ENCODE measurements at regions not wholly inside any gene's neighbourhood (a gene's known extent, or its start where the extent isn't known, plus 50 kb on each side); places are given as distances from the start of the nearest gene placed in this dataset.
"Not testable (repeated sequence)": the region's sequence is repeated elsewhere in the genome, so short reads cannot be mapped to it uniquely, and the experiment has no call there.

DNA sequence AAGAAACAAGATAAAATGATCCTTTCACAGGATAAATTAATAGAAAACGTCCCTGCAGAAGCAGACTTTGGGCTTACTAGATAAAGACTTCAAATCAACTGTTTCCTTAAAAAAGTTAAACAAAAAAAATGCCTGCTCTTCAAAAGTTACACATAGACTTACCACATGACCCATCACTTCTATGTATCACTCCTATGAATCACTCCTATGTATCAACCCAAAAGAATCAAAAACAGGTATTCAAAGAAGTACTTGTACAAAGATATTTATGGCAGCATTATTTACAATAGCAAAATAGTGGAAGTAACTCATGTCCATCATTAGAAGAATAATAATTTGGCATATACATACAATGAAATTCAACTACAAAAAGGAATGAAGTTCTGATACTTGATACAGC lies 56.3 kb upstream of the PRDM9 start:
- no peak for DNase-seq

DNA sequence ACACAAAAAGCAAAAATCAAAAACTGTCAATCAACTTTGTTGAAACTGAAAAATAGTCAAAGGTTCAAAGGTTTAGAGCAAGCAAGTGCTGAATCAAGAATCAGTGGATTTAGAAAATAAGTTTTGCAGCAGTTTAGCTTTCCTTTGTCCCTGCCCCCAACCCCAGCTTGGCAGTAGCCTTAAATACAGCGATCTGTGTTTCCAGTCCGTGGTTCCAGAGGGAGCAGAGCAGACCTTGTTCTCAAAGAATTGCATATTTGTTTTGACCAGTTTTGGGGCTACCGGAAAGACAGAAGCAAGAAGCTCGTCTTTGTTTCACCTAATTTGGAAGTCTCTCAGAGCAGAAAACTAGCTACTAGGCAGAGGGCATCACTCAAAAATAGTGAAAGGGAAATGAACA lies 57.2 kb upstream of the PRDM9 start:
- no peak for DNase-seq

DNA sequence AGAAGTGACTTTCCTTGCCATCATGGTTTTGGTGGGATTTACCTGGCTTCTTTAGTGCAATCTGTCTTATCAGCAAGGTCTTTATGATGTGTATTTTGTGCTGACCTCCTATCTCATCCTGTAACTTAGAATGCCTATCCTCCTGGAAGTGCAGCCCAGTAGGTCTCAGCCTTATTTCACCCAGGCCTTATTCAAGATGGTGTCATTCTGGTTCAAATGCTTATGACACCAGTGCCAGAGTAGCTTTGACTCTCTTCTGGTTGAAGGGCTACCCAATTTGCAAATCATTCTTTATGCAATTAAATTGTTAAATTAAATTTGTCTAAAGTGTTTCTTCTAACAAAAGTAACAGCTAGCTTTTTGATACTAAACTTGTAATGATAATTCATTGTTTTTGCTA lies 58.8 kb upstream of the PRDM9 start:
- no peak for DNase-seq

DNA sequence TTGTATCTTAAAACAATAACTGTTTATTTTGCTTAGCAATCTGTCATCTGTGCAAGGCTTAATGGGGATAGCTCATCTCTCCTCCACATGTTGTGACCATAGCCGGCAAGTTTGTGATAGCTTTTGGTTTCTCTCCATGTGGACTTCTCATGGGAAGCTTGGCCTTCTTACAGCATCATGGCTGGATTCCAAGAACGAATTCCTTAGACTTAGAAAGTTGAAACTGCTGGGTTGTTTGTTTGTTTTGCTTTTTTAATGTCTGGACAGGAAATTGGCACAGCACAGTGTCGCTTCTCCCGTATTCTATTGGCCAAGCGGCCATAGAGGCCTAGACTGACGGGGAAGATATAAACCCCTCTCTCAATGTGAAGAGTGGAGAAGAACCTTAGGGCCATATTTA lies 61.0 kb upstream of the PRDM9 start:
- no peak for DNase-seq

DNA sequence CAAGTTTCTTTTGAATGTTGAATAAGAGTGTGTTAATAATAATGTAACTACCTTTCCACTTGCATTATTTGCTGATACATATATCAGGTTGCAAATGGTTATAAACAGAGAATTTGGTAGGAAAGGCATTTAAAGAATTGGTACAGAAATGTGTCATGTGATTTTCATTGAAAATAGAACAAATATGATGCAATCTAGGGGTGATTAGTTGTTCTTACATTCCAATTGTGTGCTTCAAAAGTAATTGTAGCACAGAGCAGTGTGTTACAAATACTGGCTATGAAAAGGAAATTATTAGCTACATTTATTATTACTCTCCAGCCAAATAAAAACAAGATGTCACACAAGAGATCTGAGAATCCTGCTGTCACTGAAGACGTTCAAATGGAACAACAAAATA lies 61.8 kb upstream of the PRDM9 start:
- DNase-seq, result no peak

DNA sequence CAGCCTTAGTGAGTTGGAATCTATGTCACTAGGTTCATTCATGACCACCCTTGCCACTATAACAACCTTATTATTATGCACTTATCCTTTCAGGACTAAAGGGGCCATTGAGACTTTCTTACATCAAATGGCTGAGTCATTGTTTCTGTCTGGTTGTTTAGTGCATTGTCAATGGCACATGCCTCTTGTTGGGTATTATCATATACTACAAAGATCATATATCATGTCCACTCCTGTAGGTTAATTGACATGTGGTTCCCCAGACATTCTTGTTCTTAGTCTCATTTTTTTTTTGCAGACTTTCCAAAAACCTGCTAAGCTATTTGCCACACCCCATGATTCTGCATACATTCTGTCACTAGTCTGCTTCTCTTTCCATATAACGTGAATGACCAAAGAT lies 66.7 kb upstream of the PRDM9 start:
- no peak for DNase-seq

DNA sequence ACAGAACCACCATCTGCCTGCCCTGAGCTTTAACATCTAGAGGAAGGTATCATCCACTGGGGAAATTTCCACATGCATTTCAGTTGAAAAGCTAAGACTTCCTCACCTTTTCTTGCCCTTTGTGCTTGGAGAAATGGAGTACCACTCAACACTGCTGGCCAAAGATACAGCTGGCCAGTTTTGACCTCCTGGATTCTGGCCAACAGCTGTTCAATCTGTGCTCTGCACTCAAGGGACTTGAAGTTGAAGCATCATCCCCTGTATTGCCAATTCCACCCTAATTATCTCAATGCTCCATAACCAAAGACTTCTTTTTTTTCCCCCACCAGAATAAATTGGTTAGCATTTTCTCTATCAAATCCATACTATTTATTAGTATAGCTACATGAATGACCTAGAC lies 70.4 kb upstream of the PRDM9 start:
- DNase-seq, result no peak

DNA sequence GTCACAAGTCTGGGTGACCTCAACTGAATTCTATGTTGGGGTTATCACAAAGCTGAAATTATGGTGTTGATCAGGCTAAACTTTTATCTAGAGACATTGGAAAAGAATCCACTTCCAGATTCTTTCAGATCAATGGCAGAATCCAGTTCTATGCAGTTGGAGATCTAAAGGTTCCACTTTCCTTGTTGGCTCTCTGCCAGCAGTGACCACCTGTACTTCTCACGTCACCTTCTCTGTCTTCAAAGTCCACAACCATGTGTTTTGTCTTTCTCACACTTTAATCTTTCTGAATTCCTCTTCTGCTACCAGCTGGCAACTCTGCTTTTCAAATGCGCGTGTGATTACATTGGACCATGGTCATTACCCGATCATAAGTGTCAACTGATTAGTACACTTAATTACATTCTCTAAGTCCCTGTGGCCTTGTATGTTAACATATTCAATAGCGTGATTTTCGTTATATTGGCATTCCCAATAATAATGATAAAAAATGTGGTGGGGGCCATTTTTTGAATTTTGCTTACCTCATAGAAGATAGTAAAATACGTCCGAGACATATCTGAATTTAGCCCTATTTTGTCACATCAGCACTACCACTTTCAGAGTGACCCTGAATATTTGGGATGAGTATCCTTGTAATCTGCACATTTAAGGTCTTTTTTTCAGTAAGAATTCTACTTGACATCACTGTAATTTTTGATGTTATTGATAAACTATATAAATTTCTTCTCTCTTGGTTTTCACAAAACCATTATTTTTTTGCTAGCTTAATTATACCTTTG lies 73.7 kb upstream of the PRDM9 start:
- DNase-seq, result no peak

DNA sequence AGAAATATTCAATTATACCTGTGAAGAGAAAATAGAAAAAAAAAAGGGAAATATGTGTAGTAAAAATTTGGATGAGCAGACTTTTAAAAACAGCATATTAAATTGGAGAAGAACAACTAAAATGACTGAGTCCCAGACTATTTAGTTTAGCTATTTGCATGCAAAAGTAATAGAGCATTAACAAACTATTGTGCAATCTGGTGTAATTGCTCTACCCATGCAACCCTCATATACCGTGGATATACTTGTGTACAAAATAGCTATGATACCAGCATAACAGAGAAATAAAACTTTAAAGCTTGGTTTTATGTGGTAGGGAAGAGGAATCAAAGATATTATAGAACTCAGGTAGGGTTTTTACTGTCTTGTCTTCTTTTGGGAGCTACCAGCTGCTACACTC lies 78.7 kb upstream of the PRDM9 start:
- no peak for DNase-seq

DNA sequence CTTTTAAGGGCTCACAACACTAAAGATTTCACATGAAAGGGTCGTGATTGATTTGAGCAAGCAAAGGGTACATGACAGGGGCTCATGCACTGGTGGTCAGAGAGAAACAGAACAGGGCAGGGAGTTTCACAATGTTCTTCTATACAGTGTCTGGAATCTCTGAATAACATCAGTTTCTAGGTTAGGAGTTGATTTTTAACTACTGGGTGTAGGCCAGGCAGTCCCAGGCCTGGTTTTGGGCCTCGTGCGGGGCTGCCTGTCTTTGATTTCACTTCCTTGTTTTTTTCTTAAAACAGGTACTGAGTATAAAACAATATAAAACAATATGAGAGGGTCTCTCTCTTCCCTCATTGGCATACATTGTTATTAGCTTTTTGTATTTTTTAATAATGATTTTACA lies 87.2 kb upstream of the PRDM9 start:
- not testable (repeated sequence) for DNase-seq

DNA sequence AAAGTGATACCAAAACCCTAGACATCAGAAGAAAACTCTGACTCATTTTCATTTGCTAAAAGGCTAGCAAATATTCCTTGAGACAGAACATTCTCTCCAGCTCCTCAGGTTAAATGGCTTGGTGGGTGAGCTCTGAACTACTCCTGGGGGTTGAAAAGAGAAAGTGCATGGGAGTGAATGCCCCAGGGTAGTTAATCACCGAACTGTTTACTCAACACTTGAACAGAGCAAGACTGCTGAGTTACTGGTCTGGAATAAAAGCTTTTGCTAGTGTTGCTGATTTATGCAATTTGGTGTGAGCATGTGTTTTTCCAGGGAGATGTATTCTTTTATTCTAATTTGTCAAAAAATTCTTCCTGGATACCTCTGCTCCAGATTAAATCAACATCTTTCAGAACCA lies 88.3 kb upstream of the PRDM9 start:
- peak; percentile 76 for DNase-seq

DNA sequence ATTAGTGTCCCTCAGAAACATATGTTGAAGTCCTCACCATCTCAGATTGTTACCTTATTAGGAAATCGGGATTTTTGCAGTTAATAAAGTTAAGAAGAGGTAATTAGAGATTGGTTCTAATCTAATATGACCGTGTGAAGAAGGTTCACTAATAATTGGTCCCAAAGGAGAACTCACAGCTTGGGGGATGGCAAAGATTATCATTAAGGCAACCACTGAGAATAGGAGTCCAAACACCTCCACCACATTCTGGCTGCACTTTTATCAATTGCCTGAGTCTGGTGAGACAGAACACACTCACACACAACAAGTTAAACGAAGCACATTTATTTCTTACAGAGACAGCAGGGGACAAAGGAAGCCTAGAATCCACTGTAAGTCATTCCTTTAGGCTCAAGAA lies 94.9 kb upstream of the PRDM9 start:
- no peak for DNase-seq

DNA sequence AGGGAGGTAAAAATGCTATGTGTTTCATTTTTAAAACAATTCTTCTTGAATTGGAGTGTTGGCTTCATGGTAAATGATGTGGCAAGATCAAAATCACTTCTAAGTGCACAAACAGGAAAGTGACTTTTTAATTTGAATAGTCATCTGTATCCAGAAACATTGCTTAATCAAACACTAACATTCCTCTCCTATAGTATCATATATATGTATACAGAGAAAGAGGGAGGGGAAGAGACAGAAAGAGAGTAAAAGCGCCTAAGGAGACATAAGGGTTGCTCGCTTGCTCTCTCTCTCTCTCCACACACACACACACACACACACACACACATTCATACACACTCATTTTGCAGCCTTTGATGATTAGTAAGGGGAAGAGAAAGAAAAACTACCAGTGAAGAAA lies 95.4 kb upstream of the PRDM9 start:
- DNase-seq, result no peak

DNA sequence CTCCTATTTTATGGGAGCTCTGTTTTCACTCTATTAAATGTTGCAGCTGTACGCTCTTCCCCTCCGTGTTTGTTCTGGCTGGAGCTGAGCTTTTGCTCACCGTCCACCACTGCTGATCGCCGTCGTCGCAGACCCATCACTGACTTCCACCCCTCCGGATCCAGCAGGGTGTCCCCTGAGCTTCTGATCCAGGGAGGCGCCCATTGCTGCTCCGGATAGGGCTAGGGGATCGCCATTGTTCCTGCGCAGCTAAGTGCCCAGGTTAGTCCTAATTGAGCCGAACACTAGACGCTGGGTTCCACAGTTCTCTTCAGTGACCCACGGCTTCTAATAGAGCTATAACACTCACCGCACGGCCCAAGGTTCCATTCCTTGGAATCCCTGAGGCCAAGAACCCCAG lies 96.2 kb upstream of the PRDM9 start:
- no peak for DNase-seq

DNA sequence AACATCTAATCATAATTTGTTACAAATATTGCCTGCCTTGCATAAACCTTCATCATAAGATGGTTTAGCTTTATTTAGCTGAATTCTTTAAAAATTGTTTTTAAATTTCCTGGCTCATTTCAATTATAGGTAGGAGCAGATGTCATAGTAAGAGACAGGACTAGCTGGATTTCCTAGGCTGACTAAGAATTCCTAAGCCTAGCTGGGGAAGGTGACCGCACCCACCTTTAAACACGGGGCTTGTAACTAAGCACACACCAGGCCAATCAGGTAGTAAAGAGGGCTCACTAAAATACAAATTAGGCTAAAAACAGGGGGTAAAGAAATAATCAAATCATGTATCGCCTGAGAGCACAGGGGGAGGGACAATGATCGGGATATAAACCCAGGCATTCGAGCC lies 96.6 kb upstream of the PRDM9 start:
- DNase-seq, result not testable (repeated sequence)

DNA sequence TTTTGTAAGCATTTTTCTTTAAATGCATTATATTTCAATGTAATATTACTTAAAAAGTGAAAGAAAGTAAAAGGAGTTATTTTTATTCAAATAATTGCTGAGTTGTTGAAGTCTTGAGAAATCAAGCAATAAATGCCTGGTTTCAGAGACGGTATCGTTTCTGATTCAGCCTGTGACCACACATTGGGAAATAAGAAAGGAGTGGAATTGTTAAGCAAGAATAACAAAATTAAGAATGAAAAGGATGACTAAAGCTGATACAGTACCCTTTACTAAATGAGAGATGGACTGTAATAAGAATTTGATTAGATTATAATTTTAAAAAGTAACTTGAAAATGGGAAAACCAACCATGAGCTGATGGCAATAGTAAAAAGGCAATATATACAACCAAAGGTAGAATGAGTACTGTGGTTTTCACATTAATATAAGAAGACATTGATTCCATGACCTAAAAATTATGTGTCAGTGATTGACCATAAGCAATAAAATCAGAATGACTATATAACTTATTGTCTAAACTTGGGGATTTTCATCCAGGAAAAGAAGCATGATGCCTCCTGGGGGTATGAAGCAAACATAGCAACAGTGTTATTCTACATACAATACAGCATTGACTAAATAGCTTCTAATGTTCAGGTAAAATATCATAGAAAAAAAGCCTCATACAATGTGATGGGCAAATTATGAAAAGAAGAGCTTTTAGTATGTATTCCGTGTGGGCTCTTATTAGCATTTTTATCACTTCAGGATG lies 101.9 kb upstream of the PRDM9 start:
- DNase-seq, result no peak

DNA sequence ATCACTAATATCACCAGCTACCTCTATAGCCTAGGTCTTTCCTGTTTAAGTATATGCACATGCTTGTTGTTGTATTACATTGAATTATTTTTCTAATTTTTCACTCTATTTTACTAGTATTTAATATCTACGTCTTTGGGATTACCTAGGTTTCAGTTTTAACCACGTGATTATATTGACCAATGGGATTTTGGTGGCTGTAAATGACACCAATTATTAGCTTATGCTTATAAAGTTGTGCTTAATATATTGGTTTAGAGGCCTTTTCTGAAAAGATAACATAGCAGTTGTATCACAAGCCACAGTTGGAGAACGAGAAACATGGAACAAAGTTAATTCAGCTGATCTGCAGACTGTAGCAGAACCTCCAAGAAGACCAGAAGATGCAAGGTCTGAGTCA lies 104.8 kb upstream of the PRDM9 start:
- no peak for DNase-seq

DNA sequence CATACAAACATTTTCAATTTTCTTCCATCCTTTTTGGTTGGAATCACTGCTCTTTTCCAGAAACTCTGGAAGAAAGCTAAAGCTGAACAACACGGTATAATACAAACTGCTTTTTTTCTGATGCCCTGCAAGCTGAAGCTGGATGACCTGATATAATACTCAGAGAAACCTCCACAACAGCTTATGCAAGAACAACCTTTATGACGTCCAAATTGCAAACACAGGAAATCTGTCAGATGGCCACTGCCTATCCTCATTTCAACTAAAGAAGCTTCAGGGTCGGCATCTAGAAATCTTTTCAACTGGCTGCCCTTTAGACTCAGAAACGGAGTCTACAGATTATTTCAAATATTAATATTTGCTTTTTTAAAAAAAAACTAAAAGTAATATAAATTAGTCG lies 106.5 kb upstream of the PRDM9 start:
- DNase-seq, result no peak

DNA sequence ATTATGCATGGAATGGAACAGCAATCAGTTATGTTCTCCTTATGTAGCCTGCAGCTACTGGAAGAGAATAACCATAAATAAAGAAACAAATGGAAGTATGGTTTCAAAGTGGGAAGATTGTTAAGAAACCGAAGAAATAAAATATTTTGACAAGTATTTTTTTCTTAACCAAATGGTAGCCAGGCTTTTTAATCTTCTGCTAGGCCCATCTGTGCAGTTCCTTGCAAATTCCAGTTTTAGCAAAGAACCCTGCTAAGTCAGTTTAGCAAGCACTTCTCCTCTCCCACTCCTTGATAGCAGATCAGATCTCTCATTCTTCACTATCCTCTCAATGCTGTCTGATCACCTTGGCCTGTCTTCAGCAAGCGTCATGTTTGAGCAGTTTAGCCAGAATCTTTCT lies 111.1 kb upstream of the PRDM9 start:
- DNase-seq, result no peak

DNA sequence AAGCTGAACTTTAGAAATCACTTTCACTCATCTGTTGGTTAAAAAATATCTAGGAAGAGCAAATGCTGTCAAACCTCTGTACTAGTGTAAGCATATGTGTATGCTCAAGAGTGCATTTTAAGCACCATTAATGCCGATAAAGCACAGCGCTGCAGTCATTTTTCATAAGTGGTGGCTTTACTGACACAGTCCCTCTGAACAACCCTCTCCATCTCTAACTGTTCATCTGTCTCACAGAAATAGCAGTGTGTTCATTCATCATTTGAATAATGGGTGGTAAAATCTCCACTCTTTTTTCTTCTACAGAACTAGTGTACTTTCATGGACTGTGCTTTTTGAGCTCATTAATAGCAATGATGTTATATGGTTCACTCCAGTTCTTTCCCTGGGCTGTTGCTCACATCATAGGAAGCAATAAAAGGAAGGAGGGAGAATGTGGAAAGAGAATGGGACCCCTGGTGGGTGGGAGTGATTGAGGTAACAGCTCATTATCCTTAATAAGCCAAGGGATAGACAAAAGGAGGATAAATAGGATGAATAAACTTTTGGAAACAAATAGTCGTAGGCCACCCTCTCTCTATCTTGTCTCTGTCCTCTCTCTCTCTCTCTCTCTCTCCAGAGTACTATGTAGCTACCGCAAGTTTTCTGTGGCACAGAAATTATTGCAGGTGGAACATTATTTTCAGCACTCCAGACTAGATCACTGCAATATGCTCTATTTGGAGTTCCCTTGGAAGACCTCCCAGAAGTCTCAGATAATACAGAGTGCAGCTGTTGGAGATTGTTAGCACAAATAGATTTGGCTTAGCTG lies 117.9 kb upstream of the PRDM9 start:
- peak; percentile 77 for DNase-seq

DNA sequence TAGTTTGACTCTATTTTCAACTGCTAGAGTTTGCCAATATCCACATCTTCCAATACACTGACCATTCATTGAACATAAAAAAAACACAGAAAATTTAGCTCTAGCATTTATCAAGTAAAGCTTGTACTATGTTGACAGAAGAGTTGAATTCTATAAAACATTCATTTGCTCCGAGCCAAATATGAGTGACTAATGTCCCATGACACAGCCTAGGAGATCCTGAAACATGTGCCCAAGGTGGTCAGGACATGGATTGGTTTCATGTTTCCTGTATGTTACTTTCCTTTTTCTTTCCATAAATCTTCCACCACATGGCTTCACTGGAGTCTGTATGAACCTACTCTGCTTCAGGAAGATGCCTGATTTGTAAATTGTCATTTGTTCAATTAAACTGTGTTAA lies 122.4 kb upstream of the PRDM9 start:
- DNase-seq, result no peak

DNA sequence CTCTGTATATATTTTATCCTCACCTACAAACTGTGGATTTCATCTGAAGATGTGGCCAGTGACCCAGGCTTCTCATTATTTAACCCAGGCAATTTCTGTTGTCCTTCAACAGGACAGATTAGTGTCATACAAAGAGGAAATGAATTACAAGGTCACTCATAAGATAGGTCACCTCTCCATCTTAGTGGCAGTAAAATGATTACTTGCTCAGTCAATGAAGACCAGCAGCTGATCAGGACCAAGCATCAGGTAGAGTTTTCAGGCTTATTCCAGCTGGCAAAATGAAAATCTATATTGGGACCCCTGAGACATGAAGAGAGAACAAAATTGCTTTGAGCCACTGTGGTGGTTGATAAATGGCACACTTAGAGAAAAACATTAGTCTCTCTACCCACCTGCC lies 135.2 kb upstream of the PRDM9 start:
- no peak for DNase-seq

DNA sequence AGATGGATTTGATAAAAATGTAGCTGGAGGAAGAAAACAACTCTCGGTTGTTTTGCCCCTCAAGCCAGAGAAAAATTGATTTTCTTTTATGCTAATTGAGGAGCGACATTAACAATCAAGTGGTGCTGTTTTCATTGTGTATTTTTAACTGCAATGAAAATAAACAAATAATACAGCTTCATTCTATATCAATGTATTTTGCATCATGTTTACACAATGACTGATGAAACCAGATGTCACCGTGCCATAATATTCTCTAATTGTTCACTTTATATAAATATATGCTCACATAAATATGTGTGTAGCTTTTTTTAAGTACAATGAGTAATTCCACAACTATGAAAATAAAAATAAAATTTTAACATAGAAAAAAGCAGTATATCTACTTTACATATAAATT lies 139.0 kb upstream of the PRDM9 start:
- DNase-seq, result no peak

DNA sequence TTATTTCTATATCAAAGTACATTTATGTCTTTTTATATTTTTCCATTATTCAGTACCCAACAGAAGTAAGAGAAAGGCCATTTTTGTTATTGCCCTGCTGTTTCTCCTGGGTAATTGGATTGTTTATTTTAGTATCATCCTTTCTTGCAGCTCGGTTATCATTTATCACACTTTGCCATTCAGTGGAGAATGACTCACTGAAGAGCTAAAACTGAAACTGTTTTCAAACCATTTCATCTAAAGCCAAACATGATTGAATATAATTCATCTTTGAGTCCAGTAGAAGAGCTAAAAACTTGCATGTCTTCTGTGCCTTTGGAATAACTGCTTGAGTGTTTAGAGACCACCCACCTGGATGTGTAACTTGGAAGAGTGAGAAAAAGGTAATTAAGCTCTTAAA lies 139.5 kb upstream of the PRDM9 start:
- no peak for DNase-seq
